Ishikawa (cell line): ENCODE measurements at regions not wholly inside any gene's neighbourhood (a gene's known extent, or its start where the extent isn't known, plus 50 kb on each side); places are given as distances from the start of the nearest gene placed in this dataset.

ENCODE experiments used
- CEBPB ChIP-seq: IDR thresholded peaks from 2 replicates; pipeline ENCODE4 v1.6.1; 2012
- CREB1 ChIP-seq: IDR thresholded peaks from 2 replicates; pipeline ENCODE4 v1.6.1; 2012; ENCODE audit warnings: low read depth
- EGR1 ChIP-seq: IDR thresholded peaks from 2 replicates; pipeline ENCODE4 v1.6.1; 2012
- EP300 ChIP-seq: IDR thresholded peaks from 2 replicates; pipeline ENCODE4 v1.6.1; 2012; ENCODE audit warnings: borderline replicate concordance
- FOXM1 ChIP-seq: IDR thresholded peaks from 2 replicates; pipeline ENCODE4 v1.6.1; 2012; ENCODE audit warnings: low read depth, borderline replicate concordance
- NFIC ChIP-seq: IDR thresholded peaks from 2 replicates; pipeline ENCODE4 v1.6.1; 2012
- RAD21 ChIP-seq: IDR thresholded peaks from 2 replicates; pipeline ENCODE4 v1.6.1; 2012; ENCODE audit warnings: low read depth
- TAF1 ChIP-seq: IDR thresholded peaks from 2 replicates; pipeline ENCODE4 v1.6.1; 2012; ENCODE audit warnings: low read depth, mild to moderate bottlenecking
- TCF12 ChIP-seq: IDR thresholded peaks from 2 replicates; pipeline ENCODE4 v1.6.1; 2012; ENCODE audit warnings: low read depth
- TEAD4 ChIP-seq: IDR thresholded peaks from 2 replicates; pipeline ENCODE4 v1.6.1; 2012
- YY1 ChIP-seq: IDR thresholded peaks from 2 replicates; pipeline ENCODE4 v1.6.1; 2012; ENCODE audit warnings: low read depth
- ZBTB7A ChIP-seq: IDR thresholded peaks from 2 replicates; pipeline ENCODE4 v1.6.1; 2012; ENCODE audit warnings: low read depth
- TF ChIP-seq, protein P1 (sequence below): IDR thresholded peaks from 2 replicates; pipeline ENCODE4 v1.6.1; 2012; ENCODE audit warnings: low read depth, mild to moderate bottlenecking
- TF ChIP-seq, protein P2 (sequence below): IDR thresholded peaks from 2 replicates; pipeline ENCODE4 v1.6.1; 2012
- TF ChIP-seq, protein P3 (sequence below): IDR thresholded peaks from 2 replicates; pipeline ENCODE4 v1.6.1; 2012

DNA sequence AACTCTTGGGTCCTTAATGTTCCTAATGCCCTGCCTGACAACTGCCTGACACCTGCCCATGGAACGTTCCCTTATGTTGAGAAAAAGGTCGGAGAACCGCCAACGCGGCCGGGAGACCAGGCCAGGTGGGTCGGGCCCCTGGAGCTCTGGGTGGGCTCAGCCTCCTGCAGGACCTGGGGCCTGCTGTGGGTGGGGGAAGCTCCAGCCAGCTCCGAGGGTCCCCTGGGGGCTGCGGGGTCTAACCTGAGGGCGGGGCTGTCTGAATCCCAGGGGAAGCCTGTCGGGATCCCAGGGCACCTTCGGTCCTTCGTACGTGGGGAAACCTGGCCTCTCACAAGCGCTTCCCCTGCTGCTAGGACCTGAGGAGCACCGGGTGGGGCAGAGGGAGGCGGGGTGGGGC, 296.0 kb downstream of the NDUFA10 start:
- TF ChIP-seq EGR1 = no peak
- TF ChIP-seq CEBPB = no peak
- TF ChIP-seq FOXM1 = no peak
- TF ChIP-seq TCF12 = no peak
- TF ChIP-seq, protein P1, sequence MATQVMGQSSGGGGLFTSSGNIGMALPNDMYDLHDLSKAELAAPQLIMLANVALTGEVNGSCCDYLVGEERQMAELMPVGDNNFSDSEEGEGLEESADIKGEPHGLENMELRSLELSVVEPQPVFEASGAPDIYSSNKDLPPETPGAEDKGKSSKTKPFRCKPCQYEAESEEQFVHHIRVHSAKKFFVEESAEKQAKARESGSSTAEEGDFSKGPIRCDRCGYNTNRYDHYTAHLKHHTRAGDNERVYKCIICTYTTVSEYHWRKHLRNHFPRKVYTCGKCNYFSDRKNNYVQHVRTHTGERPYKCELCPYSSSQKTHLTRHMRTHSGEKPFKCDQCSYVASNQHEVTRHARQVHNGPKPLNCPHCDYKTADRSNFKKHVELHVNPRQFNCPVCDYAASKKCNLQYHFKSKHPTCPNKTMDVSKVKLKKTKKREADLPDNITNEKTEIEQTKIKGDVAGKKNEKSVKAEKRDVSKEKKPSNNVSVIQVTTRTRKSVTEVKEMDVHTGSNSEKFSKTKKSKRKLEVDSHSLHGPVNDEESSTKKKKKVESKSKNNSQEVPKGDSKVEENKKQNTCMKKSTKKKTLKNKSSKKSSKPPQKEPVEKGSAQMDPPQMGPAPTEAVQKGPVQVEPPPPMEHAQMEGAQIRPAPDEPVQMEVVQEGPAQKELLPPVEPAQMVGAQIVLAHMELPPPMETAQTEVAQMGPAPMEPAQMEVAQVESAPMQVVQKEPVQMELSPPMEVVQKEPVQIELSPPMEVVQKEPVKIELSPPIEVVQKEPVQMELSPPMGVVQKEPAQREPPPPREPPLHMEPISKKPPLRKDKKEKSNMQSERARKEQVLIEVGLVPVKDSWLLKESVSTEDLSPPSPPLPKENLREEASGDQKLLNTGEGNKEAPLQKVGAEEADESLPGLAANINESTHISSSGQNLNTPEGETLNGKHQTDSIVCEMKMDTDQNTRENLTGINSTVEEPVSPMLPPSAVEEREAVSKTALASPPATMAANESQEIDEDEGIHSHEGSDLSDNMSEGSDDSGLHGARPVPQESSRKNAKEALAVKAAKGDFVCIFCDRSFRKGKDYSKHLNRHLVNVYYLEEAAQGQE = no peak
- no peak for TF ChIP-seq TAF1
- TF ChIP-seq, protein P2, sequence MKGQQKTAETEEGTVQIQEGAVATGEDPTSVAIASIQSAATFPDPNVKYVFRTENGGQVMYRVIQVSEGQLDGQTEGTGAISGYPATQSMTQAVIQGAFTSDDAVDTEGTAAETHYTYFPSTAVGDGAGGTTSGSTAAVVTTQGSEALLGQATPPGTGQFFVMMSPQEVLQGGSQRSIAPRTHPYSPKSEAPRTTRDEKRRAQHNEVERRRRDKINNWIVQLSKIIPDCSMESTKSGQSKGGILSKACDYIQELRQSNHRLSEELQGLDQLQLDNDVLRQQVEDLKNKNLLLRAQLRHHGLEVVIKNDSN = no peak
- no peak for TF ChIP-seq NFIC
- no peak for TF ChIP-seq EP300
- no peak for TF ChIP-seq TEAD4
- TF ChIP-seq ZBTB7A = no peak
- no peak for TF ChIP-seq RAD21
- TF ChIP-seq CREB1 = no peak
- TF ChIP-seq, protein P3, sequence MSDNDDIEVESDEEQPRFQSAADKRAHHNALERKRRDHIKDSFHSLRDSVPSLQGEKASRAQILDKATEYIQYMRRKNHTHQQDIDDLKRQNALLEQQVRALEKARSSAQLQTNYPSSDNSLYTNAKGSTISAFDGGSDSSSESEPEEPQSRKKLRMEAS = no peak
- TF ChIP-seq YY1 = no peak

DNA sequence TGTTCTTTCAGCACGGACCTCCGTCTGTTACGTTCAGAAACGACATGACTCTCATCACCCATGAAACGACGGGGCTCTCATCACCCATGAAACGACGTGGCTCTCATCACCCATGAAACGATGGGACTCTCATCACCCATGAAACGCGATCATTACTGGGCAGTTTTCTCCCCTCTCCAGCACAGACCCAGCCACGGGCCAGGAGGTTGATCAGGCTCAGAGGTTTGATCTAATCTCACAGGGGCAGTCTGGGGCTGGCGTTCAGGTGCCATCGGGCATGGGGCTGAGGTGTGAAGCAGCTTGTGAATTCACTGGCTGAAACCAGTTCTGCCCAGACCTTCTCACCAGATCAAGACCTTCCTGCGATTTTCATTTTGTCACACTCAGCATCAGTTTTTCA, 296.4 kb downstream of the NDUFA10 start:
- TF ChIP-seq FOXM1 = no peak
- TF ChIP-seq CEBPB = no peak

DNA sequence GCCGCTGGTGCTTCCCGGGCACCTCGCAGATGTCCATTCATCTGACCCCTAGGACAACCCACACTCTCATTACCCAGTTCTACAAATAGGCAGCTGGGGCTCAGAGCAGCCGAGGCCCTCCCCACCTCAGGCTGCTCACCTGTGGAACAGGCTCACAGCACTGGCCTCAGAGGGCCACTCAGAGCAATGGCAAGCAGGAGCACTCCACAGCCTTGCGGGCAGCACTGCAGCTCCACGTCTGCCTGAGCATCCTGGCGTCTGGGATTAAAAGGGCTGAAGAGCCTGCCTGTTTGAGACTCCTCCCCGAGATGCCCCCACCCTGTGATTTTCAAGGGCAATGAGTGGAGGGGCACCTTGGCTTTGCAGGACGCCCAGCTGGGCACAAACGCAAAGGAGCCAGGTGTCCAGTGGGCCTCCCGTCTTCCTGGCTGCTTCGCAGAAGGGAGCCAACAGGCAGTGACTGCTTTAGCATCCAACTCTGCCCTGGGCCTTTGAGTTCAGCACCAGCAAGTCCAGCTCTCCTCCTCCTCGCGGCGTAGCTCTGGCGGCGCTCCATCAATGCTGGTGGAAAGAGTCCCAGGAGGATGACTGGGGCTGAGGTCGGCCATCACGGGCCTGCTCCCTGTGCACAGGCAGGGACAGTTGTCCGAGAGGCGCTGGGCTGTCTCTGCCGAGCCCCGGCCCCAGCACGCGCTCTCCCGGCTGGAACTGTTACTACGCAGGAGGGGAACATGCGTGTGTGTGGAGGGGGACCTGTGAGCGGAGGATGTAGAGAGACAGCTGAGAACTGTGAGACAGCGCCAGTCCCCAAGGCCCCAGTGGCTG, 297.2 kb downstream of the NDUFA10 start:
- no peak for TF ChIP-seq YY1

DNA sequence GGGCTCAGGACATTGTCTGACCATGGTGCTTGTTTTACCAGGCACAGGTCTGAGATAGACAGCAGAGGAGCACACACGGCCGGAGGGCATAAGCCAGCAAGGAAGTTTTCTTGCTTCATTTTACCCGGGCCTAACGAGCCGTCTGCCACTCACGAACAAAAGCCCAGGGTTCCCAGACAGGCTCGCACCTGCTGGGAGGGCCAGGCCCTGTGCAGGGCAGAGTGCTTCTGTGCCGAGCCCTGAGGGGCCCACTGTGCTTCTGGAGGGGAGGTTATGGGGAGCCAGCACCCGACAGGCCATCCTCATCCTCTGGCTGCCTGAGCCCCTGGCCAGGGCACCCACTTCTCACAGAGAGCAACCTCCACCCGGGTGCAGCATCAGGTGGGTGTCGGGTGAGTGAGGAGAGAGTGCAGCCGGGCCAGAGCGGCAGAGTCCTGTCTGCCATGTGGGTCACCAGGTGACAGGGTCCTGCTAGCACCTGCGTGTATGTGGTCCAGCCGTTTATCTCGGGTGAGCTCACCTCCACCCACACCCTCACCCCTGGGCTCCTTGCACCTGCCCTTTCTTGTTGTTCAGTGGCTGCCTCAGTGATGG, 297.9 kb downstream of the NDUFA10 start:
- TF ChIP-seq FOXM1 (no peak), ZBTB7A (no peak), CREB1 (no peak), TCF12 (no peak)
- TF ChIP-seq, protein P1 = no peak

DNA sequence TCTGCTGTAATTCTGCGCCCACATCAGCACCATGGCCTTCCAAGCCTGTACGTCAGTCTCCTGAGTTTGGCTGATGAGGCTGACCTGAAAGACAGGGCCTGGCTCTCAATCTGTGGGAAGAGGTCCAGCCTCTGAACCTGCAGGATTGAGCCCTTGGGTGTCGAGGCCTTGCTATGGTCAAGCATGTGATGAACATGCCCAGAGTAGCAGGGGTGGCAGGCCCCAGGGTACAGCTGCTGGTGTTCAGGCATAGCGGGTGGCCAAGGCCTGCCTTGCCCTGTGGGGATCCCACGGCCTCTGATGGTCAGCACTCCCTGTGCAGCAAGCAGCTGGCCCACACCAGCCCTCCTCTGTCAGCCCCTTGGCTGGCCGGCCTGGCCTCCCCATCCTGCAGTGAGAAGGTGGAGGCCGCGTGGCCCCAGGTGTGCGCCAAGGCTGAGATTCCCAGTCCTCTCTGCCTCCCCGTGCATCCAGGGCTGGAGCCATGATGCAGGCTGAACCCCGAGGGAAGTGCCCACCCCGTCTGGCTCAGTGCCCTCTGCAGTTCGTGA, 298.4 kb downstream of the NDUFA10 start:
- TF ChIP-seq RAD21 = no peak
- TF ChIP-seq TAF1 = no peak
- TF ChIP-seq, protein P2 = no peak
- no peak for TF ChIP-seq TCF12
- TF ChIP-seq NFIC = no peak
- TF ChIP-seq, protein P3 = no peak
- no peak for TF ChIP-seq EGR1
- no peak for TF ChIP-seq EP300
- no peak for TF ChIP-seq ZBTB7A

DNA sequence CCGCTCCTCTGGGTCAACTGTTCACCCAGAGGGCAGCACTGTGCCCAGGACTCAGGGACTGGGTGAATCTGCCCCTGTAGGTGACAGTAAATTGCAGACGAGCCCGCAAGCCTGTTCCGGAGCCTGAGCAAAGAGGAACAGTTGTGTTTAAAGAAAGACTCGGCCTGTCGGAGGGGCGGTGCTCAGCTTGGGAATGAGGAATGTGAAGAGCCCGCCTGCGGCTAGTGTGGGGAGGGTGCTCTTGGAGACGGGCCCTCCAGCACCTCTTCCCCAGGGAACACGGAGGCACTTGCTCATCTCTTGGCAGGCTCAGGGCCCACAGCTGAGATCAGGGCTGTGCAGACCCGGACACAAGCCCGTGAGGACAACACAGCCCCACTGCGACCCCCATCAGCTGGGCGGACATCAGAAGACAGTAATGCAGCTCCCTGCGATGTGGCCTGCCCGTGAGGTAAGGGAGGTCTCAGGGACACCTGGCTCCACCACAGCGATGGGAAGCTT, 299.0 kb downstream of the NDUFA10 start:
- TF ChIP-seq TAF1 = no peak
- no peak for TF ChIP-seq EGR1
- TF ChIP-seq, protein P1 = no peak
- TF ChIP-seq TCF12 = no peak
- no peak for TF ChIP-seq EP300
- TF ChIP-seq NFIC = no peak
- TF ChIP-seq TEAD4 = no peak
- TF ChIP-seq FOXM1 = no peak
- TF ChIP-seq RAD21 = no peak
- no peak for TF ChIP-seq CEBPB
- TF ChIP-seq YY1 = no peak
